Neuronal stem cell (in vitro differentiated cells): ENCODE measurements at regions not wholly inside any gene's neighbourhood (a gene's known extent, or its start where the extent isn't known, plus 50 kb on each side); places are given as distances from the start of the nearest gene placed in this dataset.

Experiments
- DNase-seq: peaks from one replicate; pipeline ENCODE4 v3.0.0-alpha.2; 2013; ENCODE audit warnings: low spot score
- H2AFZ ChIP-seq: one replicate; pipeline ENCODE4 v1.6.1; 2013; ENCODE audit warnings: mild to moderate bottlenecking, low read length, inconsistent platforms
- H2AK5ac ChIP-seq: 2 replicates; pipeline ENCODE4 v1.6.1; 2013; ENCODE audit warnings: low read depth, mild to moderate bottlenecking, inconsistent platforms, low read length, moderate library complexity, mixed read lengths
- H2BK120ac ChIP-seq: 2 replicates; pipeline ENCODE4 v1.6.1; 2013; ENCODE audit warnings: low read depth, mild to moderate bottlenecking, inconsistent platforms, low read length, moderate library complexity, mixed read lengths
- H2BK12ac ChIP-seq: one replicate; pipeline ENCODE4 v1.6.1; 2013; ENCODE audit warnings: low read length, inconsistent platforms
- H2BK15ac ChIP-seq: 2 replicates; pipeline ENCODE4 v1.6.1; 2013; ENCODE audit warnings: mild to moderate bottlenecking, low read length, inconsistent platforms, mixed read lengths
- H2BK5ac ChIP-seq: one replicate; pipeline ENCODE4 v1.6.1; 2013; ENCODE audit warnings: inconsistent platforms, mild to moderate bottlenecking, low read length, moderate library complexity
- H3K14ac ChIP-seq: one replicate; pipeline ENCODE4 v1.6.1; 2013; ENCODE audit warnings: low read length, inconsistent platforms
- H3K18ac ChIP-seq: 2 replicates; pipeline ENCODE4 v1.6.1; 2013; ENCODE audit warnings: low read length, inconsistent platforms
- H3K23ac ChIP-seq: 2 replicates; pipeline ENCODE4 v1.6.1; 2013; ENCODE audit warnings: low read depth, mild to moderate bottlenecking, mixed read lengths, low read length, inconsistent platforms; ENCODE audit not compliant: poor library complexity
- H3K27ac ChIP-seq: replicated peaks from 3 replicates; pipeline ENCODE4 v1.5.1; 2013; ENCODE audit warnings: low read length, inconsistent platforms
- H3K27me3 ChIP-seq, 3 experiments: 2 replicates each; pipeline ENCODE4 v1.6.1; 2013; ENCODE audit warnings: low read length in 3 of 3, mild to moderate bottlenecking in 2 of 3, inconsistent platforms in 1 of 3, low read depth in 1 of 3, mixed read lengths in 1 of 3, moderate library complexity in 1 of 3; ENCODE audit not compliant: control insufficient read depth in 3 of 3, insufficient read depth in 3 of 3
- H3K36me3 ChIP-seq, 2 donors: replicated peaks in 1 of 2; 2 replicates each; pipeline ENCODE4 v1.6.1; 2013; ENCODE audit warnings: low read length in 2 of 2; ENCODE audit not compliant: control insufficient read depth in 2 of 2, insufficient read depth in 2 of 2
- H3K4ac ChIP-seq: 2 replicates; pipeline ENCODE4 v1.6.1; 2013; ENCODE audit warnings: inconsistent platforms, mild to moderate bottlenecking, low read length, moderate library complexity
- H3K4me1 ChIP-seq, 2 donors: 1 replicate in 1 of 2; 2 replicates in 1 of 2; pipeline ENCODE4 v1.6.1; 2013; ENCODE audit warnings: low read length in 2 of 2, low read depth in 1 of 2; ENCODE audit not compliant: control insufficient read depth in 2 of 2, insufficient read depth in 1 of 2
- H3K4me2 ChIP-seq: one replicate; pipeline ENCODE4 v1.6.1; 2013; ENCODE audit warnings: mild to moderate bottlenecking, low read length, inconsistent platforms; ENCODE audit not compliant: insufficient read depth, poor library complexity, severe bottlenecking
- H3K4me3 ChIP-seq, 2 donors: 2 replicates each; pipeline ENCODE4 v1.5.1; 2013; ENCODE audit warnings: low read length in 2 of 2, mild to moderate bottlenecking in 2 of 2, inconsistent platforms in 1 of 2, moderate library complexity in 1 of 2
- H3K79me1 ChIP-seq: one replicate; pipeline ENCODE4 v1.6.1; 2013; ENCODE audit warnings: low read depth, mild to moderate bottlenecking, inconsistent platforms, low read length, moderate library complexity
- H3K9ac ChIP-seq: one replicate; pipeline ENCODE4 v1.6.1; 2013; ENCODE audit warnings: mild to moderate bottlenecking, low read depth, low read length, inconsistent platforms; ENCODE audit not compliant: poor library complexity
- H3K9me3 ChIP-seq, 2 donors: replicated peaks in 1 of 2; 2 replicates each; pipeline versions ENCODE3 to v1.6.1; 2013; ENCODE audit warnings: low read length in 2 of 2, mild to moderate bottlenecking in 2 of 2, inconsistent platforms in 1 of 2, low read depth in 1 of 2, mixed read lengths in 1 of 2, moderate library complexity in 1 of 2; ENCODE audit not compliant: control insufficient read depth in 2 of 2, insufficient read depth in 1 of 2
- H4K8ac ChIP-seq: one replicate; pipeline ENCODE4 v1.6.1; 2013; ENCODE audit warnings: low read depth, mild to moderate bottlenecking, inconsistent platforms, low read length, moderate library complexity
- H4K91ac ChIP-seq: one replicate; pipeline ENCODE4 v1.6.1; 2013; ENCODE audit warnings: low read length, low read depth, mild to moderate bottlenecking, inconsistent platforms; ENCODE audit not compliant: poor library complexity
- WGBS, 2 donors: extraction: QIAGEN DNeasy Blood & Tissue Kit; methylation state at CpG; one replicate each; pipeline ENCODE4 v1.1.7; 2013; ENCODE audit warnings: missing lambda C conversion rate in 2 of 2, mixed read lengths in 1 of 2; ENCODE audit not compliant: insufficient read length in 2 of 2, insufficient replicate concordance in 1 of 2; ENCODE audit errors: extremely low coverage in 2 of 2; 5-methylcytosine and 5-hydroxymethylcytosine counted together

DNA sequence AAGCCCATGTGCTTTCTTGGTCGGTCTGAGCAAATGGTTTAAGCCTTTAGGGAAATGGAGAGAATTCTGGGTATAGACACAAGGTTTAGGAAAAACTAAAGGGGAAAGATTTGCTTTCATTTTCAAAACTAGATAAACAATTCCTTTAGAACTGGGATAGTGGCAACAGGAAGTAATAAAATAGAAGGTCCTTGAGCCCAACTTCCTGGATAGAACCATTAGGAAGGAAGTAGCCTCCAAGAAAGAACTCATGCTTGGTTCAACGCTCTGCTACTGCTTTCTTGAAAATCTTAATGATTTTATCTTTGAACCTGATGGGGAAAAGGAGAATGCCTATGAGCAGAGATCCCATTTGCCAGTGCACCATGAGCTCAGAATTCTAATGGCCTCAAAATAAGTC, 147.0 kb upstream of the THRB start:
- Histone ChIP-seq H3K27ac (no peak overlapping the region), H2BK5ac (no peak overlapping the region)
- no CpG with 5 or more reads among the region's 2 CpGs for WGBS, 2 donors

DNA sequence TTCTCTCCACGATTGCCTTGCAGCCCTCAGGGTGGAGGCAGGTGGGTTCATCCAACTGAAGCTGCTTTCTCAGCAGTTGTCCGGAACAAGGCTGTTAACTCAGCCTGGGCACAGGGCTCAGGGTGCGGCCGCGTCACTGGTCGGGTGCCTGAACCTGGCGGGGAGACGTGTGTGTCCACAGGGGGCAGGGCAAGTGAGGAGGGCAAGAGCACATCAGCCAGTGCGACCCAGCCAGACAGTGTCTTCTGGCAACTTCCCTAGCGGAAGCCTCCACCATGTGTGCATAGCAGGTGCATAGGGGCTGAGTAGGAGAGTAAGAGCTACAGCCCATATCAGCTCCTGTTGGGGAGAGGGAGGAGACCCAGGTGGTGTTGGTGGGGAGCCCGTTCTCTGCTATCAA, 150.4 kb upstream of the THRB start:
- Histone ChIP-seq H3K79me1 (no peaks in the 10 kb centered on the region), H3K4ac (no peak overlapping the region), H3K9ac (peak overlapping the region; percentile 53), H2AFZ (no peak overlapping the region), H4K91ac (no peak overlapping the region), H3K23ac (peak overlapping the region; percentile 37), H3K14ac (no peak overlapping the region), H3K27me3 (no peaks in the 10 kb centered on the region), H2AK5ac (no peak overlapping the region), H3K9me3 (no peaks in the 10 kb centered on the region), H2BK5ac (no peak overlapping the region), H3K27ac (no peak overlapping the region), H3K36me3 (no peaks in the 10 kb centered on the region), H3K18ac (peak overlapping the region; percentile 68), H4K8ac (no peak overlapping the region), H2BK120ac (no peak overlapping the region), H2BK15ac (no peak overlapping the region), H2BK12ac (peak overlapping the region; percentile 36), H3K4me1 (no peaks in the 10 kb centered on the region), H3K4me2 (no peak overlapping the region), H3K4me3 (no peak overlapping the region)
- no peak for DNase-seq
- WGBS, 2 donors = no CpG with 5 or more reads among the region's 11 CpGs

More for the DNA sequence above, 147.0 kb upstream of the THRB start:
- no peak overlapping the region for H2BK12ac ChIP-seq
- no peaks in the 10 kb centered on the region for H3K27me3 ChIP-seq
- H4K8ac ChIP-seq = no peak overlapping the region
- no peak overlapping the region for H3K18ac ChIP-seq
- no peak overlapping the region for H3K4ac ChIP-seq
- no peak overlapping the region for H3K9ac ChIP-seq
- no peak overlapping the region for H2AK5ac ChIP-seq
- H2AFZ ChIP-seq = no peak overlapping the region
- H3K14ac ChIP-seq = no peak overlapping the region
- H3K4me3 ChIP-seq = no peak overlapping the region
- no peak overlapping the region for H2BK120ac ChIP-seq
- no peaks in the 10 kb centered on the region for H3K36me3 ChIP-seq
- DNase-seq = no peak
- H3K23ac ChIP-seq = no peak overlapping the region
- no peak overlapping the region for H3K4me2 ChIP-seq
- H3K4me1 ChIP-seq = no peaks in the 10 kb centered on the region
- H2BK15ac ChIP-seq = no peak overlapping the region
- no peak overlapping the region for H4K91ac ChIP-seq
- no peaks in the 10 kb centered on the region for H3K79me1 ChIP-seq
- no peaks in the 10 kb centered on the region for H3K9me3 ChIP-seq

DNA sequence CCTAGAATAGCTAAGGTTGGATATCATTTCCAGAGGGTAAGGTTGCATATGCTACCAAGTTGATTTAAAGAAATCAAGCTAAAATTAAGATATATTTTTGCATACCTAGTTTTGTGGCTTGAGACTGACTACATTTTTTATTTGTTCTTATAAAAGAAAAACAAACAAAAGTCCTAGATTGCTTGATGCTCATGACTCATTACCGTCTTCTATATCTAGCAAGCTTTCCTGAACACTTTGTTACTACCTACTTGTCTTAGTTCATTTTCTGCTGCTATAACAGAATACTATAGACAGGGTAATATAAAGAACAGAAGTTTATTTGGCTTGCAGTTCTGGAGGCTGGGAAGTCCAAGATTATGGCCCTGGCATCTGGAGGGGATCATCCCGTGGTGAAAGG, 152.1 kb upstream of the THRB start:
- Histone ChIP-seq H3K27ac (no peak overlapping the region), H2BK5ac (no peak overlapping the region), H3K4me2 (no peak overlapping the region), H3K4me3 (no peak overlapping the region), H3K4me1 (no peaks in the 10 kb centered on the region), H2AFZ (no peak overlapping the region), H3K9me3 (no peaks in the 10 kb centered on the region), H2BK15ac (no peak overlapping the region), H3K14ac (no peak overlapping the region), H3K4ac (no peak overlapping the region), H3K18ac (no peak overlapping the region), H3K27me3 (no peaks in the 10 kb centered on the region), H3K9ac (no peak overlapping the region), H4K91ac (no peak overlapping the region), H4K8ac (no peak overlapping the region), H3K36me3 (no peaks in the 10 kb centered on the region), H2BK12ac (no peak overlapping the region), H3K79me1 (no peaks in the 10 kb centered on the region), H2BK120ac (no peak overlapping the region), H2AK5ac (no peak overlapping the region), H3K23ac (no peak overlapping the region)
- no peak for DNase-seq
- no CpG with 5 or more reads among the region's 2 CpGs for WGBS, 2 donors

DNA sequence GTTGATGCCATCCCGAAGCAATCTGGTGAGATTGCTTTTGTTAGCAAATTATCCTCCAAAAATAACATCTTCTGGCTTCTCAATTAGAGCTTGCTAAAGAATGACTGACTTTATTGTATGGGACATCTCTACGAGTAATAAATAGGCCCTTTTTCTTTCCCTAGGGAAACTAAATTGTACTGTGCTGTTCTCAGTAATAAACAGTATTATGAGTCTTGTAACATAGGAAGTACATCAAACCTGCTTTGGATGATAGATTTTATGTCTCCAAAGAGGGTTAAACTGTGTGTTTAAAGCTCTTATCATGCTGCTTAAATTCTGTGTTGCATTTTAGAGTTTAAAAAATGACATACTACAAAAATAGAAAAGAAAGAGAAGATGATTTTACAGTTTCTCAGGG, 153.4 kb upstream of the THRB start:
- H3K18ac ChIP-seq = no peak overlapping the region
- no peak overlapping the region for H2AFZ ChIP-seq
- H3K4me3 ChIP-seq = no peak overlapping the region
- no peak for DNase-seq
- H3K9me3 ChIP-seq = no peaks in the 10 kb centered on the region
- no CpG with 5 or more reads among the region's 2 CpGs for WGBS, 2 donors
- H3K4me2 ChIP-seq = no peak overlapping the region
- no peak overlapping the region for H3K23ac ChIP-seq
- H2BK120ac ChIP-seq = no peak overlapping the region
- no peak overlapping the region for H3K9ac ChIP-seq
- H3K79me1 ChIP-seq = no peaks in the 10 kb centered on the region
- H3K4ac ChIP-seq = no peak overlapping the region
- no peak overlapping the region for H3K27ac ChIP-seq
- H2BK12ac ChIP-seq = no peak overlapping the region
- no peaks in the 10 kb centered on the region for H3K4me1 ChIP-seq
- no peak overlapping the region for H2BK5ac ChIP-seq
- no peaks in the 10 kb centered on the region for H3K36me3 ChIP-seq
- H2BK15ac ChIP-seq = no peak overlapping the region
- H3K27me3 ChIP-seq = no peaks in the 10 kb centered on the region
- H4K91ac ChIP-seq = no peak overlapping the region
- no peak overlapping the region for H4K8ac ChIP-seq
- H2AK5ac ChIP-seq = no peak overlapping the region
- no peak overlapping the region for H3K14ac ChIP-seq
